SK-N-SH (cell line): ENCODE measurements at regions not wholly inside any gene's neighbourhood (a gene's known extent, or its start where the extent isn't known, plus 50 kb on each side); places are given as distances from the start of the nearest gene placed in this dataset.

Experiments
- CTCF ChIA-PET: fragments of 300-600, 350-600 bp; formaldehyde crosslinking; extraction: SDS; loops from one replicate; lab custom pipeline; 2021; lab: Yijun Ruan, JAX
- POLR2A ChIA-PET: fragments of 350-600 bp; sonication (Branson Sonifier 250); formaldehyde crosslinking; extraction: SDS; loops from one replicate; lab custom pipeline; 2020; ENCODE audit warnings: antibody characterized with exemption, inconsistent platforms; lab: Yijun Ruan, JAX
- DNase-seq: peaks from one replicate; pipeline ENCODE4 v3.0.0; 2012
- H2AFZ ChIP-seq: fragments of 200-600 bp; sonication (generic); 2 replicates; pipeline ENCODE4 v1.8.1; 2016; ENCODE audit warnings: antibody characterized with exemption, mild to moderate bottlenecking, low read depth
- H3F3A ChIP-seq: fragments of 200-600 bp; sonication (generic); replicated peaks from 2 replicates; pipeline ENCODE3; 2016; ENCODE audit warnings: antibody characterized with exemption, mild to moderate bottlenecking; ENCODE audit not compliant: insufficient read depth
- H3K27ac ChIP-seq, 2 experiments: fragments of 200-500 bp in 1 of 2; fragments of 200-600 bp in 1 of 2; sonication (Bioruptor generic) in 1 of 2; sonication (generic), shearing (Covaris generic) in 1 of 2; 2 replicates each; pipeline versions ENCODE4 v1.5.1 to v1.6.1; 2014 to 2016; ENCODE audit warnings: low read depth in 2 of 2, inconsistent platforms in 1 of 2, low read length in 1 of 2, mild to moderate bottlenecking in 1 of 2, mixed read lengths in 1 of 2
- H3K27me3 ChIP-seq: fragments of 200-600 bp; sonication (generic), shearing (Covaris generic); 2 replicates; pipeline ENCODE4 v1.6.1; 2016; ENCODE audit warnings: mixed run types; ENCODE audit not compliant: insufficient read depth
- H3K36me3 ChIP-seq, 2 experiments: fragments of 200-500 bp in 1 of 2; fragments of 200-600 bp in 1 of 2; sonication (Bioruptor generic) in 1 of 2; sonication (generic) in 1 of 2; replicated peaks in 1 of 2; 2 replicates each; pipeline versions ENCODE3 to v1.5.1; 2014 to 2016; ENCODE audit warnings: low read length in 1 of 2, mild to moderate bottlenecking in 1 of 2; ENCODE audit not compliant: insufficient read depth in 2 of 2, control insufficient read depth in 1 of 2
- H3K4me1 ChIP-seq, 2 experiments: fragments of 200-500 bp in 1 of 2; fragments of 200-600 bp in 1 of 2; sonication (Bioruptor generic) in 1 of 2; sonication (generic), shearing (Covaris generic) in 1 of 2; 2 replicates each; pipeline versions ENCODE4 v1.5.1 to v1.6.1; 2014 to 2016; ENCODE audit warnings: low read depth in 1 of 2, low read length in 1 of 2, mixed run types in 1 of 2; ENCODE audit not compliant: insufficient read depth in 2 of 2, control insufficient read depth in 1 of 2
- H3K4me2 ChIP-seq: fragments of 200-600 bp; sonication (generic), shearing (Covaris generic); 2 replicates; pipeline ENCODE4 v1.6.1; 2017; ENCODE audit warnings: mixed run types
- H3K4me3 ChIP-seq, 2 experiments: fragments of 200-500 bp in 1 of 2; fragments of 200-600 bp in 1 of 2; sonication (Bioruptor generic) in 1 of 2; sonication (generic), shearing (Covaris generic) in 1 of 2; 2 replicates each; pipeline versions ENCODE4 v1.5.1 to v1.8.1; 2014 to 2016; ENCODE audit warnings: low read depth in 2 of 2, inconsistent platforms in 1 of 2, low read length in 1 of 2, mild to moderate bottlenecking in 1 of 2, mixed read lengths in 1 of 2, moderate library complexity in 1 of 2
- H3K79me2 ChIP-seq: fragments of 200-600 bp; sonication (generic); 2 replicates; pipeline ENCODE4 v1.8.1; 2017; ENCODE audit warnings: mild to moderate bottlenecking; ENCODE audit not compliant: insufficient read depth
- H3K9ac ChIP-seq: fragments of 200-600 bp; sonication (generic); 2 replicates; pipeline ENCODE4 v1.6.1; 2017; ENCODE audit warnings: mixed run types
- H3K9me2 ChIP-seq: fragments of 200-600 bp; sonication (generic); 2 replicates; pipeline ENCODE4 v1.6.1; 2017; ENCODE audit warnings: mixed run types
- H3K9me3 ChIP-seq: fragments of 200-600 bp; sonication (generic); 2 replicates; pipeline ENCODE4 v1.6.1; 2017; ENCODE audit warnings: mixed run types, mild to moderate bottlenecking, moderate library complexity
- H4K20me1 ChIP-seq: fragments of 200-600 bp; sonication (generic); 2 replicates; pipeline ENCODE4 v1.6.1; 2017; ENCODE audit warnings: mild to moderate bottlenecking, mixed run types; ENCODE audit not compliant: insufficient read depth
- CHD2 ChIP-seq: fragments of 150-350 bp; IDR thresholded peaks from 2 replicates; pipeline ENCODE4 v1.6.1; 2018; ENCODE audit warnings: low read length; ENCODE audit not compliant: partially characterized antibody
- ELF1 ChIP-seq: IDR thresholded peaks from 2 replicates; pipeline ENCODE4 v1.4.0; 2012
- EP300 ChIP-seq, 2 experiments: IDR thresholded peaks; 2 replicates each; pipeline versions ENCODE4 v1.4.0 to v1.6.1; 2012; ENCODE audit warnings: borderline replicate concordance in 1 of 2, low read depth in 1 of 2, low read length in 1 of 2
- FOSL2 ChIP-seq: IDR thresholded peaks from 2 replicates; pipeline ENCODE4 v1.4.0; 2012; ENCODE audit warnings: low read depth, mild to moderate bottlenecking, moderate library complexity, borderline replicate concordance
- FOXM1 ChIP-seq: IDR thresholded peaks from 2 replicates; pipeline ENCODE4 v1.4.0; 2012; ENCODE audit warnings: low read depth, mild to moderate bottlenecking
- GABPA ChIP-seq: IDR thresholded peaks from 2 replicates; pipeline ENCODE4 v1.4.0; 2012; ENCODE audit warnings: low read depth, mild to moderate bottlenecking
- JUND ChIP-seq: IDR thresholded peaks from 2 replicates; pipeline ENCODE4 v1.4.0; 2012
- MAX ChIP-seq: IDR thresholded peaks from 2 replicates; pipeline ENCODE4 v1.4.0; 2012; ENCODE audit warnings: low read depth
- MXI1 ChIP-seq: IDR thresholded peaks from 2 replicates; pipeline ENCODE4 v1.6.1; 2012; ENCODE audit warnings: mild to moderate bottlenecking, low read depth, low read length, improper control_type of control experiment
- NFIC ChIP-seq: IDR thresholded peaks from 2 replicates; pipeline ENCODE4 v1.4.0; 2012; ENCODE audit warnings: borderline replicate concordance
- PBX3 ChIP-seq: IDR thresholded peaks from 2 replicates; pipeline ENCODE4; 2012
- RCOR1 ChIP-seq: fragments of 150-350 bp; IDR thresholded peaks from 2 replicates; pipeline ENCODE4 v1.6.1; 2017; ENCODE audit warnings: antibody characterized with exemption, low read length
- REST ChIP-seq: IDR thresholded peaks from 2 replicates; pipeline ENCODE4 v1.6.1; 2012; ENCODE audit warnings: mild to moderate bottlenecking, low read depth, low read length, moderate library complexity
- RFX5 ChIP-seq: IDR thresholded peaks from 2 replicates; pipeline ENCODE4 v1.6.1; 2012; ENCODE audit warnings: mild to moderate bottlenecking, improper control_type of control experiment, low read length
- SMC3 ChIP-seq: IDR thresholded peaks from 2 replicates; pipeline ENCODE4 v1.6.1; 2012; ENCODE audit warnings: low read depth, low read length, improper control_type of control experiment
- TAF1 ChIP-seq: IDR thresholded peaks from 2 replicates; pipeline ENCODE4 v1.6.1; 2012; ENCODE audit warnings: low read depth, mild to moderate bottlenecking, low read length, moderate library complexity, borderline replicate concordance
- TCF12 ChIP-seq: IDR thresholded peaks from 2 replicates; pipeline ENCODE4 v1.4.0; 2012
- TEAD4 ChIP-seq: IDR thresholded peaks from 2 replicates; pipeline ENCODE4 v1.4.0; 2012; ENCODE audit warnings: mild to moderate bottlenecking, borderline replicate concordance; ENCODE audit not compliant: insufficient read depth
- USF2 ChIP-seq: fragments of 150-350 bp; IDR thresholded peaks from 2 replicates; pipeline ENCODE4 v1.6.1; 2017; ENCODE audit warnings: antibody characterized with exemption, low read length, low read depth, borderline replicate concordance
- WGBS: methylation state at CpG from one replicate; pipeline ENCODE4 v1.1.6; 2017; ENCODE audit warnings: low lambda C conversion rate; 5-methylcytosine and 5-hydroxymethylcytosine counted together

- 6% methylated on average over 2 of the region's 2 CpGs for WGBS
- CTCF ChIA-PET = no interaction called here
- Histone ChIP-seq H4K20me1 (no peaks in the 10 kb centered on the region), H2AFZ (no peak overlapping the region), H3K27me3 (no peaks in the 10 kb centered on the region; the same call in 1 of the 2 replicates), H3K4me1 (no peaks in the 10 kb centered on the region; a peak in 1 of 4 replicates), H3K36me3 (no peaks in the 10 kb centered on the region), H3F3A (peaks cover 11% of the 10 kb centered on the region), H3K9me3 (no peaks in the 10 kb centered on the region), H3K9ac (no peak overlapping the region), H3K79me2 (no peaks in the 10 kb centered on the region), H3K9me2 (no peaks in the 10 kb centered on the region), H3K4me3 (no peak overlapping the region), H3K27ac (peak overlapping the region; percentile 40 to 50; a peak in 3 of 4 replicates), H3K4me2 (no peak overlapping the region)
- POLR2A ChIA-PET = no interaction called here
- no peak for DNase-seq
- TF ChIP-seq JUND (peak; percentile 59), TEAD4 (peak; percentile 44; the same call in 1 of the 2 replicates), FOSL2 (peak; percentile 18; the same call in 1 of the 2 replicates), TCF12 (peak; percentile 38; the same call in 1 of the 2 replicates), RFX5 (no peak), EP300 (IDR thresholded peaks at IDR 0.05; ENCODE audit: borderline replicate concordance in 1 of 2, low read depth in 1 of 2, low read length in 1 of 2) (peak in 1 of 2 experiments; percentile 32; a peak in 1 of 4 replicates), CHD2 (no peak), PBX3 (peak; percentile 67), FOXM1 (no peak), NFIC (peak; percentile 13; the same call in 1 of the 2 replicates)
Measured at GRCh38 chr3:99319961-99320360, 318.4 kb upstream of the COL8A1 start.

- ChIA-PET CTCF (no interaction called here), POLR2A (no interaction called here)
- no peaks in the 10 kb centered on the region for H3K9me2 ChIP-seq
- H3K79me2 ChIP-seq = no peaks in the 10 kb centered on the region
- WGBS = 9% methylated on average over 1 of the region's 1 CpG
- H2AFZ ChIP-seq = no peak overlapping the region
- H3K36me3 ChIP-seq = no peaks in the 10 kb centered on the region
- peaks cover 11% of the 10 kb centered on the region for H3F3A ChIP-seq
- H3K4me3 ChIP-seq = no peak overlapping the region
- no peaks in the 10 kb centered on the region for H4K20me1 ChIP-seq
- no peak for DNase-seq
- H3K9ac ChIP-seq = no peak overlapping the region
- no peaks in the 10 kb centered on the region for H3K27me3 ChIP-seq
- peak overlapping the region; percentile 40 to 50; a peak in 3 of 4 replicates for H3K27ac ChIP-seq
- no peak overlapping the region for H3K4me2 ChIP-seq
- H3K4me1 ChIP-seq = no peaks in the 10 kb centered on the region; a peak in 1 of 4 replicates
- no peaks in the 10 kb centered on the region for H3K9me3 ChIP-seq
- TF ChIP-seq GABPA (no peak), MXI1 (no peak), ELF1 (no peak), CHD2 (no peak), MAX (no peak), FOXM1 (no peak), SMC3 (no peak), USF2 (no peak), RCOR1 (no peak), TEAD4 (no peak), TAF1 (no peak), JUND (no peak), REST (no peak), EP300 (IDR thresholded peaks at IDR 0.05; ENCODE audit: borderline replicate concordance in 1 of 2, low read depth in 1 of 2, low read length in 1 of 2) (no peak)
- TF ChIP-seq, all 33 proteins: peak for 0
Measured at GRCh38 chr3:99319450-99319849, 318.9 kb upstream of the COL8A1 start.
